ENCODE measurements at regions not wholly inside any gene's neighbourhood (a gene's known extent, or its start where the extent isn't known, plus 50 kb on each side); places are given as distances from the start of the nearest gene placed in this dataset.

DNA sequence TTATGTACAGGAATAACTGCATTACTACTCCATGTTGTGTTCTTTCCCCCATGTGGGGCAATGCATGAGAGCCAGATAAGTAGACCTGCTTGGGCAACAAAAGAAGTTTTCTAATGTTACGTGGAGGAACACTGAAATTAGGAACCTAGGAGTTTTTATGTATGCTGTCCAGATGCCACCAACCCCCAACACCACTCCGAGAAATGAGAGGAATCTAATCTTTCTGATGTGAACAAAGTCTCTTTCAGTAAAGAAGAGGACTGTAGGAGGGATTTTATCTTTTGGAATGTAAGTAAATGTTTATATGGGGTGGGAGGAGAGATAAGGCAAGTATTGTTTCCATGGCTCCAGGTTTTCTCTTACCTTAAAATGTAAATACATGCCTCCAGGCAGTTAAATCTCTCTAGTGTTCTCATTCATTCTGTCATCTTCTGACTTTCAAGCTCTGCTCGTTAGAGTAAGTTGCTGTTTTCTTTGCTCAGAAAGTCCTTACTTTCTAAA, 820.6 kb downstream of the PCDH17 start (continued):
- TF ChIP-seq NFKB2 (CRISPR knock-in tag; IDR thresholded peaks at IDR 0.05; ENCODE audit: borderline replicate concordance) (no peak), ATF6 (CRISPR knock-in tag; conservative IDR thresholded peaks at IDR 0.05) (no peak), RAD51 (IDR thresholded peaks at IDR 0.05; ENCODE audit: borderline replicate concordance) (no peak), ZNF263 (CRISPR knock-in tag; IDR thresholded peaks at IDR 0.05) (no peak), ZNF20 (CRISPR knock-in tag; IDR thresholded peaks at IDR 0.05) (no peak), REPIN1 (CRISPR knock-in tag; IDR thresholded peaks at IDR 0.05; ENCODE audit: borderline replicate concordance, low read depth) (no peak), ZBTB3 (CRISPR knock-in tag; IDR thresholded peaks at IDR 0.05; ENCODE audit: borderline replicate concordance, low read depth) (no peak), FOXM1 (CRISPR knock-in tag; IDR thresholded peaks at IDR 0.05) (no peak), BCL6 (CRISPR knock-in tag; IDR thresholded peaks at IDR 0.05) (peak; percentile 84), ZNF7 (CRISPR knock-in tag; IDR thresholded peaks at IDR 0.05) (no peak), HOMEZ (CRISPR knock-in tag; IDR thresholded peaks at IDR 0.05; ENCODE audit: low read depth) (no peak), ZBTB38 (CRISPR knock-in tag; IDR thresholded peaks at IDR 0.05) (no peak), SOX13 (IDR thresholded peaks at IDR 0.05) (peak; percentile 72; the same call in 1 of the 2 replicates), SOX13 (CRISPR knock-in tag; conservative IDR thresholded peaks at IDR 0.05 in 1 of 2, IDR thresholded peaks at IDR 0.05 in 1 of 2) (peak in 1 of 2 experiments; percentile 98; a peak in 2 of 4 replicates), ZNF496 (CRISPR knock-in tag; IDR thresholded peaks at IDR 0.05; ENCODE audit: insufficient replicate concordance) (no peak), FIP1L1 (IDR thresholded peaks at IDR 0.05; ENCODE audit: borderline replicate concordance, insufficient read depth, low read depth, low read length) (no peak), ZNF101 (CRISPR knock-in tag; IDR thresholded peaks at IDR 0.05; ENCODE audit: borderline replicate concordance, low read depth) (no peak), DR1 (CRISPR knock-in tag; IDR thresholded peaks at IDR 0.05) (no peak), SATB2 (CRISPR knock-in tag; IDR thresholded peaks at IDR 0.05) (no peak), BHLHE40 (IDR thresholded peaks at IDR 0.05; ENCODE audit: low read length) (no peak), SCMH1 (CRISPR knock-in tag; IDR thresholded peaks at IDR 0.05; ENCODE audit: borderline replicate concordance) (no peak), ZNF205 (CRISPR knock-in tag; IDR thresholded peaks at IDR 0.05) (no peak), GFI1 (CRISPR knock-in tag; IDR thresholded peaks at IDR 0.05; ENCODE audit: borderline replicate concordance) (peak; percentile 83), SRF (IDR thresholded peaks at IDR 0.05; ENCODE audit: low read depth, low read length) (no peak), SMARCC2 (IDR thresholded peaks at IDR 0.05) (no peak), POLR2AphosphoS5 (IDR thresholded peaks at IDR 0.05; ENCODE audit: low read depth, low read length) (no peak), MEIS2 (CRISPR knock-in tag; IDR thresholded peaks at IDR 0.05) (no peak), ZNF331 (CRISPR knock-in tag; IDR thresholded peaks at IDR 0.05) (peak; percentile 63; the same call in 1 of the 2 replicates), ZNF138 (CRISPR knock-in tag; IDR thresholded peaks at IDR 0.05; ENCODE audit: low read depth) (no peak)
- TF ChIP-seq, protein P1, sequence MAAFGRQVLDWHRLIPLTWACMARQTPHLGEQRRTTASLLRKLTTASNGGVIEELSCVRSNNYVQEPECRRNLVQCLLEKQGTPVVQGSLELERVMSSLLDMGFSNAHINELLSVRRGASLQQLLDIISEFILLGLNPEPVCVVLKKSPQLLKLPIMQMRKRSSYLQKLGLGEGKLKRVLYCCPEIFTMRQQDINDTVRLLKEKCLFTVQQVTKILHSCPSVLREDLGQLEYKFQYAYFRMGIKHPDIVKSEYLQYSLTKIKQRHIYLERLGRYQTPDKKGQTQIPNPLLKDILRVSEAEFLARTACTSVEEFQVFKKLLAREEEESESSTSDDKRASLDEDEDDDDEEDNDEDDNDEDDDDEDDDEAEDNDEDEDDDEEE (CRISPR knock-in tag; IDR thresholded peaks at IDR 0.05) = no peak

Data from HepG2 (cell line).